ENCODE measurements at regions not wholly inside any gene's neighbourhood (a gene's known extent, or its start where the extent isn't known, plus 50 kb on each side); places are given as distances from the start of the nearest gene placed in this dataset.

DNA sequence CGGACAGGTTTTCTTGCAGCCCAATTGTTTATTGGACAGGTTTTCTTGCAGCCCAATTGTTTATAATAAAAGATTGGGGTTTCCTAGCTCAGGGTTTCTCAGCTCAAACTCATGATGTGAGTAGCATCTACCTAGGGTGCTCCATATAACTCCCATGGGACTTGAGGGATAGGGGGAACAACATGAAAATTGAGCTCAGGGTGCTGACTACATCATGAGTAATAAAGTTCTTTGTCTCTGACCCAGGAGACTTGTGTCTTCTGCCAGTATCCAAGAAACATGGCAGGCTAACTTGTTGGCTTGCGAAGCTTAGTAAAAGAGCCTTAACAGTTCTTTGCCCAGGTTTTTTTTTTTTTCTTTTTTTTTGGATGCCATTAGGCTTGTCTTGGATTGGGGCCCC is 59.2 kb upstream of the MYCBP2 start:
- no peak overlapping the region for H3K4me2 ChIP-seq
- no peaks in the 10 kb centered on the region for H4K20me1 ChIP-seq (ENCODE audit: insufficient read depth, poor library complexity, severe bottlenecking)
- no peak overlapping the region for H3K27ac ChIP-seq
- H2AFZ ChIP-seq: no peak overlapping the region
- H3K4me1 ChIP-seq (ENCODE audit: insufficient read depth): no peaks in the 10 kb centered on the region
- TF ChIP-seq EZH2 (IDR thresholded peaks at IDR 0.05; ENCODE audit: borderline replicate concordance) (no peak), EZH2phosphoT487 (IDR thresholded peaks at IDR 0.05; ENCODE audit: low read depth, severe bottlenecking, unreplicated experiment) (no peak)
- TF ChIP-seq, protein P1, sequence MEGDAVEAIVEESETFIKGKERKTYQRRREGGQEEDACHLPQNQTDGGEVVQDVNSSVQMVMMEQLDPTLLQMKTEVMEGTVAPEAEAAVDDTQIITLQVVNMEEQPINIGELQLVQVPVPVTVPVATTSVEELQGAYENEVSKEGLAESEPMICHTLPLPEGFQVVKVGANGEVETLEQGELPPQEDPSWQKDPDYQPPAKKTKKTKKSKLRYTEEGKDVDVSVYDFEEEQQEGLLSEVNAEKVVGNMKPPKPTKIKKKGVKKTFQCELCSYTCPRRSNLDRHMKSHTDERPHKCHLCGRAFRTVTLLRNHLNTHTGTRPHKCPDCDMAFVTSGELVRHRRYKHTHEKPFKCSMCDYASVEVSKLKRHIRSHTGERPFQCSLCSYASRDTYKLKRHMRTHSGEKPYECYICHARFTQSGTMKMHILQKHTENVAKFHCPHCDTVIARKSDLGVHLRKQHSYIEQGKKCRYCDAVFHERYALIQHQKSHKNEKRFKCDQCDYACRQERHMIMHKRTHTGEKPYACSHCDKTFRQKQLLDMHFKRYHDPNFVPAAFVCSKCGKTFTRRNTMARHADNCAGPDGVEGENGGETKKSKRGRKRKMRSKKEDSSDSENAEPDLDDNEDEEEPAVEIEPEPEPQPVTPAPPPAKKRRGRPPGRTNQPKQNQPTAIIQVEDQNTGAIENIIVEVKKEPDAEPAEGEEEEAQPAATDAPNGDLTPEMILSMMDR (IDR thresholded peaks at IDR 0.05; ENCODE audit: poor library complexity): no peak
- H3K79me2 ChIP-seq: no peaks in the 10 kb centered on the region
- no peak overlapping the region for H3K4me3 ChIP-seq
- no peaks in the 10 kb centered on the region for H3K9me3 ChIP-seq (ENCODE audit: low read depth)
- H3K36me3 ChIP-seq (replicated peaks; ENCODE audit: insufficient read depth, low read depth): no peaks in the 10 kb centered on the region
- H3K9me2 ChIP-seq (replicated peaks; ENCODE audit: insufficient read depth): no peaks in the 10 kb centered on the region
- no peaks in the 10 kb centered on the region for H3K27me3 ChIP-seq
- DNase-seq (ENCODE audit: low spot score): no peak
- 31% methylated on average over 2 of the region's 2 CpGs for WGBS (ENCODE audit: low lambda C conversion rate, missing lambda C conversion rate)

DNA sequence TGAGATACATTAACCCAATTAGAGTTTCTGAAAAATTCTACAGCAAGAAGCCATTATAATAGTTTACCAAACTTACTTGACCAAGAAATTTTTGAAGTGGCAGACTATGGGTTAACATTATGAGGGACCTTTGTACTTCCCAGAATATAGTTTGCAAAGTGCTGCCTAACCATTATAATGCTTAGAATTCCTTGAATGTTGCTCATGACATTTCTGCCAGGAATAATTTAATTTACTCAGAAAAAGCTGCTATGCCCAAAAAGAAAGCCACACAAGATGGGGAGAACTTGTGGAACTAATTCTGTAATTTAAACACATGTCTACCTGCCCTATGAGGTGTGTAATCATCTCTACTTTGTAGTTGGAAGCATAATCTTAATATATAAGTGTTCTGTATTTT is 58.1 kb upstream of the MYCBP2 start:
- Histone ChIP-seq H3K4me2 (no peak overlapping the region), H3K36me3 (replicated peaks; ENCODE audit: insufficient read depth, low read depth) (no peaks in the 10 kb centered on the region), H3K27me3 (no peaks in the 10 kb centered on the region), H2AFZ (no peak overlapping the region), H3K79me2 (no peaks in the 10 kb centered on the region), H3K27ac (no peak overlapping the region), H4K20me1 (ENCODE audit: insufficient read depth, poor library complexity, severe bottlenecking) (no peaks in the 10 kb centered on the region), H3K9me3 (ENCODE audit: low read depth) (no peaks in the 10 kb centered on the region), H3K4me1 (ENCODE audit: insufficient read depth) (no peaks in the 10 kb centered on the region), H3K4me3 (no peak overlapping the region), H3K9me2 (replicated peaks; ENCODE audit: insufficient read depth) (no peaks in the 10 kb centered on the region)
- no peak for TF ChIP-seq EZH2phosphoT487 (IDR thresholded peaks at IDR 0.05; ENCODE audit: low read depth, severe bottlenecking, unreplicated experiment)
- TF ChIP-seq, protein P1 (IDR thresholded peaks at IDR 0.05; ENCODE audit: poor library complexity): no peak
- TF ChIP-seq EZH2 (IDR thresholded peaks at IDR 0.05; ENCODE audit: borderline replicate concordance): no peak
- DNase-seq (ENCODE audit: low spot score): no peak

DNA sequence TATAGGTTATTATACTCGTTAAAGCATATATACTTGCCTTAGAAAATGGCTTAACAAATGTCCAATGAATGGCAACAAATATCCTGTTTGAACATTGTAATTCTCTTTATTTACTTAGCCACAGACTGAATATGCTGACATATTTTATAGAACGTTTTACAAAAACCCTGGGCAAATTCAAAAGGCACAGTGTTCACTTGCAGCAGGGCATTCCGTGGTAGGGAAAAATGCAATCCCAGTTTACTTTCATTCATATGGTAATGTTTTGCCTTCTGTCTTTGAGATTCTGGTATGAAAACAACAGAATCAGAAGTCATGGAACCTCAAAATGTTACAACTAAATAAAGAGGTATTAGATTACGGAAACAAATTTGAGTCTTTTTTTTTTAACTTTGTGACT is 56.2 kb upstream of the MYCBP2 start:
- no peak overlapping the region for H3K4me3 ChIP-seq
- H3K36me3 ChIP-seq (replicated peaks; ENCODE audit: insufficient read depth, low read depth): no peaks in the 10 kb centered on the region
- no peak overlapping the region for H3K27ac ChIP-seq
- H2AFZ ChIP-seq: no peak overlapping the region
- H3K27me3 ChIP-seq: no peaks in the 10 kb centered on the region
- H3K4me1 ChIP-seq (ENCODE audit: insufficient read depth): no peaks in the 10 kb centered on the region
- TF ChIP-seq EZH2phosphoT487 (IDR thresholded peaks at IDR 0.05; ENCODE audit: low read depth, severe bottlenecking, unreplicated experiment) (no peak), EZH2 (IDR thresholded peaks at IDR 0.05; ENCODE audit: borderline replicate concordance) (no peak)
- TF ChIP-seq, protein P1 (IDR thresholded peaks at IDR 0.05; ENCODE audit: poor library complexity): no peak
- no peak for DNase-seq (ENCODE audit: low spot score)
- no peaks in the 10 kb centered on the region for H3K79me2 ChIP-seq
- 61% methylated on average over 4 of the region's 4 CpGs for WGBS (ENCODE audit: low lambda C conversion rate, missing lambda C conversion rate)
- no peaks in the 10 kb centered on the region for H3K9me3 ChIP-seq (ENCODE audit: low read depth)
- no peaks in the 10 kb centered on the region for H4K20me1 ChIP-seq (ENCODE audit: insufficient read depth, poor library complexity, severe bottlenecking)
- H3K4me2 ChIP-seq: no peak overlapping the region
- no peaks in the 10 kb centered on the region for H3K9me2 ChIP-seq (replicated peaks; ENCODE audit: insufficient read depth)

DNA sequence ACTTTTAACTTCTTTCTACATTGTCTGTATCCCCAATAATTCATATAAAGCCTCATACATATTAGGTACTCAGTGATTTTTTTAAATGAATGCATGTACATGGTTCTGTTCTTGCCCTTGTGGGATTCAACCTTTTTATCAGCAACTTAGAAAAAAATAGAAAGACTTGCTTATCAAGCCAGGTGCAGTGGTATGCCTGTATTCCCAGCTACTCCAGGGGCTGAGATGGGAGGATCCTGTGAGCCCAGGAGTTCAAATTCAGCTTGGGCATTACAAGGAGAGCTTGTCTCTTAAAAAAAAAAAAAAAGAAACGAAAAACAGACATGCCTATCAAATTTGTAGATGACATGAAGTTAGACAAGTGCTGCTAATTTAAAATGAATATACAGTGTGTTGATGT is 54.2 kb upstream of the MYCBP2 start:
- TF ChIP-seq, protein P1 (IDR thresholded peaks at IDR 0.05; ENCODE audit: poor library complexity): no peak
- TF ChIP-seq EZH2 (IDR thresholded peaks at IDR 0.05; ENCODE audit: borderline replicate concordance) (no peak), EZH2phosphoT487 (IDR thresholded peaks at IDR 0.05; ENCODE audit: low read depth, severe bottlenecking, unreplicated experiment) (no peak)
- no peak overlapping the region for H3K4me3 ChIP-seq
- no peaks in the 10 kb centered on the region for H3K9me3 ChIP-seq (ENCODE audit: low read depth)
- WGBS (ENCODE audit: low lambda C conversion rate, missing lambda C conversion rate): 62% methylated on average over 1 of the region's 1 CpG
- H3K4me2 ChIP-seq: no peak overlapping the region
- no peak overlapping the region for H3K27ac ChIP-seq
- H3K27me3 ChIP-seq: no peaks in the 10 kb centered on the region
- no peaks in the 10 kb centered on the region for H3K36me3 ChIP-seq (replicated peaks; ENCODE audit: insufficient read depth, low read depth)
- H3K79me2 ChIP-seq: no peaks in the 10 kb centered on the region
- DNase-seq (ENCODE audit: low spot score): no peak
- no peaks in the 10 kb centered on the region for H3K4me1 ChIP-seq (ENCODE audit: insufficient read depth)
- no peak overlapping the region for H2AFZ ChIP-seq
- no peaks in the 10 kb centered on the region for H3K9me2 ChIP-seq (replicated peaks; ENCODE audit: insufficient read depth)
- H4K20me1 ChIP-seq (ENCODE audit: insufficient read depth, poor library complexity, severe bottlenecking): no peaks in the 10 kb centered on the region

Data from hepatocyte (in vitro differentiated cells).